Neural progenitor cell (in vitro differentiated cells): ENCODE measurements at regions not wholly inside any gene's neighbourhood (a gene's known extent, or its start where the extent isn't known, plus 50 kb on each side); places are given as distances from the start of the nearest gene placed in this dataset.

Source experiments
- CTCF ChIP-seq: fragments of 200-600 bp; sonication (generic); IDR thresholded peaks from 2 replicates; pipeline ENCODE4 v1.5.1; 2017; ENCODE audit warnings: antibody characterized with exemption, mild to moderate bottlenecking
- EZH2 ChIP-seq: fragments of 200-600 bp; sonication (generic); IDR thresholded peaks from 2 replicates; pipeline ENCODE4 v1.6.1; 2017; ENCODE audit warnings: antibody characterized with exemption, mild to moderate bottlenecking, moderate library complexity
- EZH2phosphoT487 ChIP-seq: fragments of 200-600 bp; sonication (generic); IDR thresholded peaks from 2 replicates; pipeline ENCODE4 v1.6.1; 2017; ENCODE audit warnings: antibody characterized with exemption

DNA sequence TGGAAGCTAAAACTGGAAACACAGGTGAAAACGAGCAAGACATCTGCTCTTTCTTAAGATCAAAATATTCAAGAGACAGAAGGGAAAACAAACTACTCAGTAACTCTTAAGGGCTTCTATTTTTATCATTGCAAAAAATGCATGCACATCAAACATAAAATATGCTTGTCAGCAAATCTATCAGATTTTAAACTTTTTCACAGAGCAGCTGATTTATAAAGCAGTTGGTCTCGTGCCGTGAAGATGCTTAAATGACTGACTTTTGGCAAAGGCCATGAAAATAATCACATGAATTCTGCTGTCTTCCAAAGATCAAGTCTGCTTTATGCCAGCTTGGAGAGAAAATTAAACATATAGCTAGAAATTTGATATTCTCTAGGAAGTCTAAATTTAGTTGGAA, 482.1 kb upstream of the HS3ST1 start:
- TF ChIP-seq CTCF: no peak
- no peak for TF ChIP-seq EZH2phosphoT487
- TF ChIP-seq EZH2: no peak
